A549 (cell line): ENCODE measurements at regions not wholly inside any gene's neighbourhood (a gene's known extent, or its start where the extent isn't known, plus 50 kb on each side); places are given as distances from the start of the nearest gene placed in this dataset.

Experiments used
- ATAC-seq, 2 experiments: fragments of 200-7000 bp in 1 of 2; fragments of >200 bp in 1 of 2; cut with Nextera tagmentation in 1 of 2; cut with Tn5 transposase in 1 of 2; 3 replicates each; pipeline versions ENCODE4 v1.8.0 to v1.9.1; 2018 to 2020; ENCODE audit warnings: mild to moderate bottlenecking in 1 of 2, moderate library complexity in 1 of 2
- CTCF ChIA-PET: fragments of 300-600 bp; sonication (Branson Sonifier 250); formaldehyde crosslinking; extraction: SDS; loops from one replicate; lab custom pipeline; 2021; ENCODE audit warnings: antibody characterized with exemption, inconsistent platforms; lab: Yijun Ruan, JAX
- POLR2A ChIA-PET: fragments of 350-600 bp; formaldehyde crosslinking; extraction: SDS; loops from one replicate; lab custom pipeline; 2021; ENCODE audit warnings: antibody characterized with exemption, inconsistent platforms; lab: Yijun Ruan, JAX
- DNase-seq, 2 experiments: peaks; one replicate each; pipeline versions ENCODE4 v3.0.0 to v3.0.0-alpha.2; 2011 to 2016; ENCODE audit warnings: low read depth in 1 of 2, low spot score in 1 of 2
- FAIRE-seq: peaks from 2 replicates; lab custom pipeline; 2011; peaks lifted over from hg19 to GRCh38; lab: Jason Lieb, UNC
- H3K27ac ChIP-seq, 2 experiments: fragments of >200 bp; sonication (Bioruptor Twin); formaldehyde crosslinking; 3 replicates each; pipeline ENCODE4 v1.5.1; 2016 to 2017
- H3K4me1 ChIP-seq: fragments of >200 bp; sonication (Bioruptor Twin); formaldehyde crosslinking; 3 replicates; pipeline ENCODE4 v1.6.1; 2016
- H3K4me2 ChIP-seq: fragments of >200 bp; sonication (Bioruptor Twin); formaldehyde crosslinking; 3 replicates; pipeline ENCODE4 v1.6.1; 2016
- H3K4me3 ChIP-seq: fragments of >200 bp; sonication (Bioruptor Twin); formaldehyde crosslinking; 3 replicates; pipeline ENCODE4 v1.5.1; 2016
- H3K9me3 ChIP-seq: fragments of >200 bp; sonication (Bioruptor Twin); formaldehyde crosslinking; 3 replicates; pipeline ENCODE4 v1.6.1; 2016
- BHLHE40 ChIP-seq: IDR thresholded peaks from 2 replicates; pipeline ENCODE4 v1.6.1; 2012; ENCODE audit warnings: low read depth, low read length, inconsistent platforms
- CBX2 ChIP-seq: fragments of 200-600 bp; sonication (generic); IDR thresholded peaks from 2 replicates; pipeline ENCODE4 v1.6.1; 2016; ENCODE audit warnings: low read depth, mild to moderate bottlenecking, borderline replicate concordance
- CBX8 ChIP-seq: fragments of 200-600 bp; sonication (generic); IDR thresholded peaks from 2 replicates; pipeline ENCODE4 v1.6.1; 2016
- CHD2 ChIP-seq: fragments of 150-350 bp; IDR thresholded peaks from 2 replicates; pipeline ENCODE4 v1.6.1; 2014; ENCODE audit warnings: low read length; ENCODE audit not compliant: partially characterized antibody
- EHMT2 ChIP-seq: fragments of 200-600 bp; sonication (generic); IDR thresholded peaks from 2 replicates; pipeline ENCODE4 v1.6.1; 2016; ENCODE audit warnings: antibody characterized with exemption, low read depth, mild to moderate bottlenecking, moderate library complexity
- ELK1 ChIP-seq: fragments of 150-350 bp; IDR thresholded peaks from 2 replicates; pipeline ENCODE4 v1.6.1; 2014; ENCODE audit warnings: low read depth, mild to moderate bottlenecking, low read length
- EP300 ChIP-seq, 2 experiments: fragments of >200 bp; sonication (Bioruptor Twin); formaldehyde crosslinking; IDR thresholded peaks; 2 replicates in 1 of 2; 3 replicates in 1 of 2; pipeline ENCODE4 v1.6.1; 2016 to 2017
- ESRRA ChIP-seq: fragments of 150-350 bp; IDR thresholded peaks from 2 replicates; pipeline ENCODE4 v1.6.1; 2014; ENCODE audit warnings: mild to moderate bottlenecking, low read length, borderline replicate concordance
- FOSL2 ChIP-seq, 2 experiments: fragments of 450-650 bp in 1 of 2; fragments of >200 bp in 1 of 2; sonication (Bioruptor Twin) in 1 of 2; formaldehyde crosslinking; IDR thresholded peaks; 2 replicates each; pipeline versions ENCODE4 v1.5.0 to v1.6.1; 2016 to 2020; ENCODE audit warnings: mild to moderate bottlenecking in 1 of 2, moderate library complexity in 1 of 2
- FOXS1 ChIP-seq: fragments of 250-450 bp; sonication (Bioruptor Pico); IDR thresholded peaks from 2 replicates; pipeline ENCODE4 v1.5.0; 2020; ENCODE audit warnings: mild to moderate bottlenecking, moderate library complexity
- HEYL ChIP-seq: fragments of 250-450 bp; sonication (Bioruptor Pico); IDR thresholded peaks from 2 replicates; pipeline ENCODE4 v1.8.0; 2021; ENCODE audit warnings: mild to moderate bottlenecking, moderate library complexity
- HOXA7 ChIP-seq: fragments of 250-450 bp; sonication (Bioruptor Pico); IDR thresholded peaks from 2 replicates; pipeline ENCODE4 v1.5.0; 2020; ENCODE audit warnings: mild to moderate bottlenecking, moderate library complexity
- HOXB13 ChIP-seq: fragments of 250-450 bp; sonication (Bioruptor Pico); IDR thresholded peaks from 2 replicates; pipeline ENCODE4 v1.5.0; 2020; ENCODE audit warnings: low read depth, mild to moderate bottlenecking, moderate library complexity
- HOXB5 ChIP-seq: fragments of 250-450 bp; sonication (Bioruptor Pico); IDR thresholded peaks from 2 replicates; pipeline ENCODE4 v1.5.0; 2020; ENCODE audit warnings: mild to moderate bottlenecking, moderate library complexity
- JUN ChIP-seq, 2 experiments: fragments of >200 bp; sonication (Bioruptor Twin); formaldehyde crosslinking; IDR thresholded peaks; 2 replicates in 1 of 2; 3 replicates in 1 of 2; pipeline ENCODE4 v1.6.1; 2016 to 2017
- KDM1A ChIP-seq: fragments of 200-600 bp; sonication (generic); IDR thresholded peaks from 2 replicates; pipeline ENCODE4 v1.6.1; 2016; ENCODE audit warnings: low read depth, mild to moderate bottlenecking
- KDM5A ChIP-seq: fragments of 200-600 bp; sonication (generic); IDR thresholded peaks from 2 replicates; pipeline ENCODE4 v1.6.1; 2016; ENCODE audit warnings: antibody characterized with exemption, mild to moderate bottlenecking
- MAFK ChIP-seq: fragments of 450-650 bp; IDR thresholded peaks from 2 replicates; pipeline ENCODE4 v1.6.1; 2014; ENCODE audit not compliant: partially characterized antibody
- MYC ChIP-seq: IDR thresholded peaks from 2 replicates; pipeline ENCODE4 v1.6.1; 2012; ENCODE audit warnings: mild to moderate bottlenecking, inconsistent platforms, low read length, improper control_type of control experiment, borderline replicate concordance
- NR3C1 ChIP-seq: fragments of >200 bp; sonication (Bioruptor Twin); formaldehyde crosslinking; IDR thresholded peaks from 3 replicates; pipeline ENCODE4 v1.6.1; 2017
- PBX3 ChIP-seq: IDR thresholded peaks from 2 replicates; pipeline ENCODE4 v1.6.1; 2012
- PHF8 ChIP-seq: fragments of 200-600 bp; sonication (generic); IDR thresholded peaks from 2 replicates; pipeline ENCODE4 v1.6.1; 2016; ENCODE audit warnings: low read depth, mild to moderate bottlenecking, antibody characterized with exemption, moderate library complexity, borderline replicate concordance
- RFX5 ChIP-seq: fragments of 450-650 bp; IDR thresholded peaks from 2 replicates; pipeline ENCODE4 v1.7.1; 2014; ENCODE audit warnings: antibody characterized with exemption, mild to moderate bottlenecking, moderate library complexity
- SMC3 ChIP-seq: fragments of >200 bp; sonication (Bioruptor Twin); formaldehyde crosslinking; IDR thresholded peaks from 3 replicates; pipeline ENCODE4 v1.6.1; 2018; ENCODE audit warnings: inconsistent platforms
- ZFP36 ChIP-seq: fragments of 450-650 bp; IDR thresholded peaks from 2 replicates; pipeline ENCODE4 v1.6.1; 2014; ENCODE audit warnings: borderline replicate concordance; ENCODE audit not compliant: partially characterized antibody
- ZSCAN20 ChIP-seq: fragments of 250-450 bp; sonication (Bioruptor Pico); IDR thresholded peaks from 2 replicates; pipeline ENCODE4 v1.8.0; 2022; ENCODE audit warnings: mild to moderate bottlenecking, moderate library complexity
- WGBS: methylation state at CpG from one replicate; pipeline ENCODE4 v1.1.6; 2017; ENCODE audit errors: missing lambda C conversion rate; 5-methylcytosine and 5-hydroxymethylcytosine counted together
- TF ChIP-seq, protein P1 (sequence below): fragments of >200 bp; sonication (Bioruptor Twin); formaldehyde crosslinking; IDR thresholded peaks from 3 replicates; pipeline ENCODE4 v1.5.1; 2016
- TF ChIP-seq, protein P2 (sequence below): fragments of 250-450 bp; sonication (Bioruptor Pico); IDR thresholded peaks from 2 replicates; pipeline ENCODE4 v1.5.0; 2020; ENCODE audit warnings: low read depth, mild to moderate bottlenecking, moderate library complexity

GRCh38 chr4:165656829-165657490 lies 216.1 kb upstream of the TLL1 start:
- no peak for FAIRE-seq
- Histone ChIP-seq H3K4me1 (no peaks in the 10 kb centered on the region), H3K4me3 (no peak overlapping the region), H3K4me2 (no peak overlapping the region)
- 11% methylated on average over 4 of the region's 4 CpGs for WGBS
- CTCF ChIA-PET = no interaction called here
- TF ChIP-seq ZFP36 = no peak
- no peak for TF ChIP-seq NR3C1
- no peak for TF ChIP-seq MAFK
- no peak for TF ChIP-seq HOXB13 (CRISPR knock-in tag)
- TF ChIP-seq JUN (IDR thresholded peaks at IDR 0.05) = no peak
- TF ChIP-seq FOXS1 (CRISPR knock-in tag) = no peak
- TF ChIP-seq CHD2 = no peak
- no peak for TF ChIP-seq PBX3
- TF ChIP-seq, all 56 proteins: peak for 0
- Histone ChIP-seq H3K27ac (no peak overlapping the region), H3K9me3 (no peaks in the 10 kb centered on the region)
- POLR2A ChIA-PET = no interaction called here
- ATAC-seq = no peak
- no peak for DNase-seq

DNA sequence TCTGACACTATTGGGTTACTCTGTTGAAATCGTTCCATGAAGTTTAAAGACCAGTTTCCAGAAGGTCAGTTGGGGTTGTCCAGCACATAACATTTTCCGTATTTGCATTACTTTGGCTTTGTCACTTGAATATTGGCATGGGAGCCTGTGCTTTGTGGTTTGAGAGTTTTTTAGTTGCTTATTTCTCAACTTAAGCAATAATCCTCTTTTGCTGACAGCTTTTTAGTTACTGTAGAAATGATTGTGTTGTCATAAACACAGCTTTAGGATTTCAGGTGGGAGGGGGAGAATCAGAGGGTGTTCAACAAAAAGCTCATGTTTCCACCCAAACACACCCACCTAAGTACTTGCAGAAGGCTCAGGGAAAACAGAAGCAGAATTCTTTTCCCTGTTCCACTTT lies 210.7 kb upstream of the TLL1 start:
- ATAC-seq (no peak), FAIRE-seq (no peak), DNase-seq (no peak)
- H3K9me3 ChIP-seq = no peaks in the 10 kb centered on the region
- TF ChIP-seq RFX5 = no peak
- TF ChIP-seq HEYL (CRISPR knock-in tag) = no peak
- TF ChIP-seq JUN (IDR thresholded peaks at IDR 0.05) = no peak
- TF ChIP-seq, protein P1, sequence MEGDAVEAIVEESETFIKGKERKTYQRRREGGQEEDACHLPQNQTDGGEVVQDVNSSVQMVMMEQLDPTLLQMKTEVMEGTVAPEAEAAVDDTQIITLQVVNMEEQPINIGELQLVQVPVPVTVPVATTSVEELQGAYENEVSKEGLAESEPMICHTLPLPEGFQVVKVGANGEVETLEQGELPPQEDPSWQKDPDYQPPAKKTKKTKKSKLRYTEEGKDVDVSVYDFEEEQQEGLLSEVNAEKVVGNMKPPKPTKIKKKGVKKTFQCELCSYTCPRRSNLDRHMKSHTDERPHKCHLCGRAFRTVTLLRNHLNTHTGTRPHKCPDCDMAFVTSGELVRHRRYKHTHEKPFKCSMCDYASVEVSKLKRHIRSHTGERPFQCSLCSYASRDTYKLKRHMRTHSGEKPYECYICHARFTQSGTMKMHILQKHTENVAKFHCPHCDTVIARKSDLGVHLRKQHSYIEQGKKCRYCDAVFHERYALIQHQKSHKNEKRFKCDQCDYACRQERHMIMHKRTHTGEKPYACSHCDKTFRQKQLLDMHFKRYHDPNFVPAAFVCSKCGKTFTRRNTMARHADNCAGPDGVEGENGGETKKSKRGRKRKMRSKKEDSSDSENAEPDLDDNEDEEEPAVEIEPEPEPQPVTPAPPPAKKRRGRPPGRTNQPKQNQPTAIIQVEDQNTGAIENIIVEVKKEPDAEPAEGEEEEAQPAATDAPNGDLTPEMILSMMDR = no peak
- TF ChIP-seq PHF8 = no peak
- TF ChIP-seq KDM5A = no peak
- TF ChIP-seq EHMT2 = no peak
- TF ChIP-seq ZSCAN20 (CRISPR knock-in tag) = no peak
- TF ChIP-seq CHD2 = no peak
- TF ChIP-seq HOXB5 (CRISPR knock-in tag) = no peak
- no peak for TF ChIP-seq MYC
- no peak overlapping the region for H3K27ac ChIP-seq
- H3K4me1 ChIP-seq = no peaks in the 10 kb centered on the region
- ChIA-PET POLR2A (no interaction called here), CTCF (interaction anchor here (1.5 kb wide), 1 partner anchor 15 kb away, joined by 3 read pairs; no protein-coding TSS in a partner anchor)
- H3K4me3 ChIP-seq = no peak overlapping the region
- H3K4me2 ChIP-seq = no peak overlapping the region
- 45% methylated on average over 2 of the region's 2 CpGs for WGBS

GRCh38 chr4:165663411-165663810 lies 209.6 kb upstream of the TLL1 start:
- ATAC-seq (no peak), DNase-seq (no peak), FAIRE-seq (no peak)
- Histone ChIP-seq H3K4me3 (no peak overlapping the region), H3K27ac (no peak overlapping the region), H3K4me1 (no peaks in the 10 kb centered on the region), H3K4me2 (no peak overlapping the region), H3K9me3 (no peaks in the 10 kb centered on the region)
- TF ChIP-seq HOXB5 (CRISPR knock-in tag) = no peak
- no peak for TF ChIP-seq KDM1A
- no peak for TF ChIP-seq ESRRA
- TF ChIP-seq MAFK = no peak
- no peak for TF ChIP-seq CBX2
- TF ChIP-seq FOSL2 (IDR thresholded peaks at IDR 0.05) = no peak
- no peak for TF ChIP-seq FOSL2 (CRISPR knock-in tag; IDR thresholded peaks at IDR 0.05)
- TF ChIP-seq CBX8 = no peak
- no peak for TF ChIP-seq ELK1
- TF ChIP-seq PBX3 = no peak
- TF ChIP-seq CHD2 = no peak
- TF ChIP-seq PHF8 = no peak
- no peak for TF ChIP-seq BHLHE40
- no peak for TF ChIP-seq HOXA7
- TF ChIP-seq, protein P2, sequence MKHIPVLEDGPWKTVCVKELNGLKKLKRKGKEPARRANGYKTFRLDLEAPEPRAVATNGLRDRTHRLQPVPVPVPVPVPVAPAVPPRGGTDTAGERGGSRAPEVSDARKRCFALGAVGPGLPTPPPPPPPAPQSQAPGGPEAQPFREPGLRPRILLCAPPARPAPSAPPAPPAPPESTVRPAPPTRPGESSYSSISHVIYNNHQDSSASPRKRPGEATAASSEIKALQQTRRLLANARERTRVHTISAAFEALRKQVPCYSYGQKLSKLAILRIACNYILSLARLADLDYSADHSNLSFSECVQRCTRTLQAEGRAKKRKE (CRISPR knock-in tag) = no peak
- TF ChIP-seq EP300 (IDR thresholded peaks at IDR 0.05) = no peak
- TF ChIP-seq SMC3 = no peak
- TF ChIP-seq ZFP36 = no peak
- ChIA-PET CTCF (interaction anchor here (1.5 kb wide), 1 partner anchor 14 kb away, joined by 3 read pairs; no protein-coding TSS in a partner anchor), POLR2A (no interaction called here)
